Gastrocnemius medialis (tissue), 4 donors: ENCODE measurements at regions not wholly inside any gene's neighbourhood (a gene's known extent, or its start where the extent isn't known, plus 50 kb on each side); places are given as distances from the start of the nearest gene placed in this dataset.

Source experiments
- POLR2A ChIP-seq, 2 donors: fragments of 450-650 bp; IDR thresholded peaks; one replicate each; pipeline ENCODE4 v1.6.1; 2017; ENCODE audit warnings: antibody characterized with exemption in 2 of 2, mild to moderate bottlenecking in 2 of 2, moderate library complexity in 2 of 2
- TF ChIP-seq, protein P1 (sequence below), 5 experiments: fragments of 450-650 bp in 3 of 5; fragments of 200-600 bp in 2 of 5; sonication (generic) in 2 of 5; IDR thresholded peaks in 4 of 5; conservative IDR thresholded peaks in 1 of 5; 1 replicate in 4 of 5; 2 replicates in 1 of 5; pipeline ENCODE4 v1.5.1; 2016 to 2019; ENCODE audit warnings: antibody characterized with exemption in 5 of 5, mild to moderate bottlenecking in 3 of 5, moderate library complexity in 3 of 5

DNA sequence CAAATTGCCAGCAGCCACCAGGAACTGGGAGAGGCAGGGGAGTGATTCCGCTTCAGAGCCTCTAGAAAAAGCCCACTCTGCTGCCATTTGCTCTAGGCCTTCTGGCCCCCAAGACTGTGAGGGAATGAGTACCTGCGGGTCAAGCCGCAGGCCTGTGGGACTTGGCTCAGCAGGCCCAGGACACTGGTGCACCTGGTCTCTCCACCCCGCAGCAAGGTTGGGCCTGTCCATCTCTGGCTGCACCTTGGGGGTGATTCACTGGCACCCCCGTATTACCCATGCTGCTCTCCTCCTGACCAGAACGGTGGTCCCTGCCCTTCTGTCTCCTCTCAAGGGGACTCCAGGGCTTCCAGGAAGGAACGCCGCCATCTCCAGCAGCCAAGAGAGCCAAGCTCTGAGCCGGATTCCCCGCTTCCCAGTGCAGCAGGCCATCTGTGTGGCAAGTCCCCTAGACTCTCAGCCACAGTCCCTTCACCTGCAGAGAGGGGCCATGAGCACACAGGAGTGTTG is 78.4 kb upstream of the OLFM1 start:
- TF ChIP-seq, protein P1, sequence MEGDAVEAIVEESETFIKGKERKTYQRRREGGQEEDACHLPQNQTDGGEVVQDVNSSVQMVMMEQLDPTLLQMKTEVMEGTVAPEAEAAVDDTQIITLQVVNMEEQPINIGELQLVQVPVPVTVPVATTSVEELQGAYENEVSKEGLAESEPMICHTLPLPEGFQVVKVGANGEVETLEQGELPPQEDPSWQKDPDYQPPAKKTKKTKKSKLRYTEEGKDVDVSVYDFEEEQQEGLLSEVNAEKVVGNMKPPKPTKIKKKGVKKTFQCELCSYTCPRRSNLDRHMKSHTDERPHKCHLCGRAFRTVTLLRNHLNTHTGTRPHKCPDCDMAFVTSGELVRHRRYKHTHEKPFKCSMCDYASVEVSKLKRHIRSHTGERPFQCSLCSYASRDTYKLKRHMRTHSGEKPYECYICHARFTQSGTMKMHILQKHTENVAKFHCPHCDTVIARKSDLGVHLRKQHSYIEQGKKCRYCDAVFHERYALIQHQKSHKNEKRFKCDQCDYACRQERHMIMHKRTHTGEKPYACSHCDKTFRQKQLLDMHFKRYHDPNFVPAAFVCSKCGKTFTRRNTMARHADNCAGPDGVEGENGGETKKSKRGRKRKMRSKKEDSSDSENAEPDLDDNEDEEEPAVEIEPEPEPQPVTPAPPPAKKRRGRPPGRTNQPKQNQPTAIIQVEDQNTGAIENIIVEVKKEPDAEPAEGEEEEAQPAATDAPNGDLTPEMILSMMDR (IDR thresholded peaks at IDR 0.05 in 4 of 5, conservative IDR thresholded peaks at IDR 0.05 in 1 of 5), result no peak
- TF ChIP-seq POLR2A (IDR thresholded peaks at IDR 0.05), result no peak
